GM12892 (cell line): ENCODE measurements at regions not wholly inside any gene's neighbourhood (a gene's known extent, or its start where the extent isn't known, plus 50 kb on each side); places are given as distances from the start of the nearest gene placed in this dataset.

Source experiments
- POLR2A ChIP-seq: IDR thresholded peaks from 2 replicates; pipeline ENCODE4 v1.6.1; 2011; ENCODE audit warnings: low read depth, low read length, control low read depth
- POLR2AphosphoS5 ChIP-seq: IDR thresholded peaks from 2 replicates; pipeline ENCODE4 v1.6.1; 2011; ENCODE audit warnings: low read depth, low read length, control low read depth

DNA sequence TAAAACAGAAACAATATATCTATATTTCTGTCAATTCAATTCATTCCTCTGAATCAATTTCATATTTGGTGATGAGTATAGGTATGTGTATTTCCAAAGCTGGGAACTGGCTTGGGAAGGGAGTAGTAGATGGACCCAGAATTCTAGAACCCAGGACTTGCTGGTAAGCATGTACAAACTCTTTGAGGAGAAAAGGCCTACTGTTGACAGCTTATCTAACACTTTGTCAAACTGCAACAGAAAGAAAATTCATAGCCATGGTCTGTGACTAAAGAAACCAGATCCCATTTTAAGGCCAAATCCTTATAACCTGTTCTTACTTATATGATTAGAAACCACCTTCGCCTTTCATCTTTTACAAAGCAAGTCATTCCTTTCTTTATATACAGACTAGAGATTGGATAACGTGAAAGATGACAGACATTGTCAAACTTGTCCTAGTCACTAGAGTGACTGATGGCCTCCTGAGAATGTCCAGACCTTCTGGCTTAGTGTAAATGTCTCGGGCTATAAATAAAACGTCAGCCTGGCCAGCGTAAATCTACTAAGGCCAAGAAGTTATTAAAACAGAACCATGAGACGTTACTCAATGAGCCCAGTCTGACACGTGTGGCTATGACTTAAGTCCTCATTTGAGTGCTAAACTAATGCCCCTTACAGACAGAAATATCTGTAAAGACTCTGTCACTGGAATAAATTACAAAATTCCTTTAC, 152.3 kb downstream of the ALDH8A1 start:
- TF ChIP-seq POLR2AphosphoS5 (no peak), POLR2A (no peak)
